OCI-LY1 (cell line): ENCODE measurements at regions not wholly inside any gene's neighbourhood (a gene's known extent, or its start where the extent isn't known, plus 50 kb on each side); places are given as distances from the start of the nearest gene placed in this dataset.
"Not testable (repeated sequence)": the region's sequence is repeated elsewhere in the genome, so short reads cannot be mapped to it uniquely, and the experiment has no call there.

Source experiments
- H2AFZ ChIP-seq: fragments of 200-600 bp; sonication (generic), shearing (Covaris generic); 2 replicates; pipeline ENCODE4 v1.6.0; 2014; ENCODE audit warnings: antibody characterized with exemption, mild to moderate bottlenecking, low read length
- H3F3A ChIP-seq: fragments of 200-600 bp; sonication (generic), shearing (Covaris generic); 2 replicates; pipeline ENCODE4 v1.6.0; 2014; ENCODE audit warnings: mild to moderate bottlenecking, antibody characterized with exemption, low read length, moderate library complexity; ENCODE audit not compliant: insufficient read depth
- H3K27ac ChIP-seq: fragments of 200-600 bp; sonication (generic); 2 replicates; pipeline ENCODE4 v1.5.1; 2014; ENCODE audit warnings: low read length, mixed run types, mild to moderate bottlenecking, low read depth; ENCODE audit not compliant: poor library complexity, severe bottlenecking
- H3K27me3 ChIP-seq: fragments of 200-600 bp; sonication (generic); 2 replicates; pipeline ENCODE4 v1.6.0; 2014; ENCODE audit warnings: antibody characterized with exemption, mild to moderate bottlenecking, low read length, moderate library complexity; ENCODE audit not compliant: insufficient read depth
- H3K36me3 ChIP-seq: fragments of 200-600 bp; sonication (generic); 2 replicates; pipeline ENCODE4 v1.6.1; 2014; ENCODE audit warnings: mild to moderate bottlenecking, antibody characterized with exemption, low read length, moderate library complexity, mixed read lengths; ENCODE audit not compliant: insufficient read depth
- H3K4me1 ChIP-seq: fragments of 200-600 bp; sonication (generic); 2 replicates; pipeline ENCODE4 v1.5.1; 2014; ENCODE audit warnings: mild to moderate bottlenecking, low read length, moderate library complexity; ENCODE audit not compliant: insufficient read depth, severe bottlenecking
- H3K4me2 ChIP-seq: fragments of 200-600 bp; sonication (generic), shearing (Covaris generic); 2 replicates; pipeline ENCODE4 v1.6.1; 2014; ENCODE audit warnings: low read length
- H3K4me3 ChIP-seq: fragments of 200-600 bp; sonication (generic); 2 replicates; pipeline ENCODE4 v1.5.1; 2014; ENCODE audit warnings: low read length, low read depth, mild to moderate bottlenecking, mixed read lengths; ENCODE audit not compliant: poor library complexity, severe bottlenecking
- H3K79me2 ChIP-seq: fragments of 200-600 bp; shearing (Covaris generic); 2 replicates; pipeline ENCODE4 v1.6.1; 2016; ENCODE audit warnings: mixed run types, low read length, mixed read lengths; ENCODE audit not compliant: insufficient read depth
- H3K9ac ChIP-seq: fragments of 200-600 bp; sonication (generic), shearing (Covaris generic); 2 replicates; pipeline ENCODE4 v1.6.1; 2014; ENCODE audit warnings: mild to moderate bottlenecking, low read length, mixed read lengths
- H3K9me2 ChIP-seq: fragments of 200-600 bp; sonication (generic), shearing (Covaris generic); 2 replicates; pipeline ENCODE4 v1.6.1; 2014; ENCODE audit warnings: low read depth, mild to moderate bottlenecking, low read length, mixed read lengths
- H3K9me3 ChIP-seq: fragments of 200-600 bp; shearing (Covaris generic); 2 replicates; pipeline ENCODE4 v1.6.1; 2014; ENCODE audit warnings: low read length, mixed read lengths
- H4K20me1 ChIP-seq: fragments of 200-600 bp; sonication (generic), shearing (Covaris generic); 2 replicates; pipeline ENCODE4 v1.6.0; 2016; ENCODE audit warnings: mild to moderate bottlenecking, low read length; ENCODE audit not compliant: insufficient read depth
- CTCF ChIP-seq: fragments of 200-600 bp; sonication (generic), shearing (Covaris generic); IDR thresholded peaks from 2 replicates; pipeline ENCODE4 v1.5.1; 2017; ENCODE audit warnings: mild to moderate bottlenecking, antibody characterized with exemption, low read length, moderate library complexity, mixed read lengths
- EZH2 ChIP-seq: fragments of 200-600 bp; sonication (generic), shearing (Covaris generic); IDR thresholded peaks from 2 replicates; pipeline ENCODE4 v1.8.0; 2017; ENCODE audit warnings: borderline replicate concordance, mixed run types, mild to moderate bottlenecking, antibody characterized with exemption, low read length, moderate library complexity, mixed read lengths

- not testable (repeated sequence) for H3F3A ChIP-seq, H3K27ac ChIP-seq, H3K4me2 ChIP-seq, H3K79me2 ChIP-seq, H4K20me1 ChIP-seq, H3K9me2 ChIP-seq, H3K9ac ChIP-seq, H3K4me1 ChIP-seq, H3K9me3 ChIP-seq, H3K27me3 ChIP-seq, H3K36me3 ChIP-seq, H2AFZ ChIP-seq, H3K4me3 ChIP-seq
- TF ChIP-seq CTCF: peak; percentile 32
These were observed 332.0 kb downstream of the ZNF248 start for GRCh38 chr10:37525410-37525809.

DNA sequence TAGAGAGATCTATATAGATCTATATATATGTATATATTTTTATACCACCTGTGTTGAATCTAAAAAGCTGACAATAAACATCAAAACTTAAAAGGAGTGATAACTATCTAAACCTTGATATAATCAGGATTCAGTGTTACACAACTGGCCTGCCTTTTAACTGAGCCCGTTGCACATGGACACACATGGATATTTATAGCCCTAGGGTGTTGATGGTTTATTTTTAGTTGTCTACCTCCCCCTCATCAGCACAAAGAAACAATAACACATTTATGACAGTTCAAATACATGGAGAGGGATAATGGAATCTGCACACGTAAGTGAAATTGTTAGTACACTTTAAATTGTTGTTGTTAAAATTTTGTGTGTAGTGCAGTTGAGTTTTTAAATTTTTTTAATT, 336.9 kb downstream of the ZNF248 start:
- H3K9ac ChIP-seq: no peak overlapping the region
- TF ChIP-seq EZH2 (no peak), CTCF (no peak)
- no peaks in the 10 kb centered on the region for H3K9me3 ChIP-seq
- H3K4me1 ChIP-seq: no peaks in the 10 kb centered on the region
- H3K4me3 ChIP-seq: no peak overlapping the region
- no peak overlapping the region for H3K27ac ChIP-seq
- H3K4me2 ChIP-seq: no peak overlapping the region
- H3K36me3 ChIP-seq: no peaks in the 10 kb centered on the region
- H3K79me2 ChIP-seq: no peaks in the 10 kb centered on the region
- no peaks in the 10 kb centered on the region for H3F3A ChIP-seq
- H3K27me3 ChIP-seq: no peaks in the 10 kb centered on the region
- no peaks in the 10 kb centered on the region for H4K20me1 ChIP-seq
- no peaks in the 10 kb centered on the region for H3K9me2 ChIP-seq
- no peak overlapping the region for H2AFZ ChIP-seq

GRCh38 chr10:37510520-37510919, 346.9 kb downstream of the ZNF248 start:
- H3K27ac ChIP-seq, H3K9ac ChIP-seq, H3K4me2 ChIP-seq, H3K27me3 ChIP-seq, H3K79me2 ChIP-seq, H3K36me3 ChIP-seq, H3K9me3 ChIP-seq, H3K4me1 ChIP-seq, H4K20me1 ChIP-seq, H3K4me3 ChIP-seq, H3F3A ChIP-seq, H3K9me2 ChIP-seq, H2AFZ ChIP-seq: not testable (repeated sequence)

DNA sequence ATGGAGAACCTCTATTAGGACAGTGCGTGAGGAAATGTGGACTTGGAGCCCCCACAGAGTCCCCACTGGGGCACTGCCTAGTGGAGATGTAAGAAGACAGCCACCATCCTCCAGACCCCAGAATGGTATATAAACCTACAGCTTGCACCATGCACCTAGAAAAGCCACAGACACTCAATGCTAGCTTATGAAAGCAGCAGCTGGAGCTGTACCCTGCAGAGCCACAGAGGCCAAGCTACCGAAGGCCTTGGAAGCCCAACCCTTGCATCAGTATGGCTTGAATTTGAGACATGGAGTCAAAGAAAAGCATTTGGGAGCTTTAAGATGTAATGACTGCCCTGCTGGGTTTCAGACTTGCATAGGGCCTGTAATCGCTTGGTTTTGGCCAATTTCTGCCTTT, 361.3 kb downstream of the ZNF248 start:
- H3K27ac ChIP-seq: no peak overlapping the region
- H3K4me3 ChIP-seq: no peak overlapping the region
- H3K4me2 ChIP-seq: no peak overlapping the region
- TF ChIP-seq CTCF (no peak), EZH2 (no peak)
- H2AFZ ChIP-seq: no peak overlapping the region
- no peaks in the 10 kb centered on the region for H4K20me1 ChIP-seq
- no peaks in the 10 kb centered on the region for H3K9me2 ChIP-seq
- H3K4me1 ChIP-seq: no peaks in the 10 kb centered on the region
- no peak overlapping the region for H3K9ac ChIP-seq
- H3K79me2 ChIP-seq: no peaks in the 10 kb centered on the region
- H3K36me3 ChIP-seq: no peaks in the 10 kb centered on the region
- no peaks in the 10 kb centered on the region for H3F3A ChIP-seq
- no peaks in the 10 kb centered on the region for H3K27me3 ChIP-seq
- H3K9me3 ChIP-seq: no peaks in the 10 kb centered on the region
